Hematopoietic multipotent progenitor cell treated with erythropoietin and hydrocortisone succinate and interleukin-3 and kit ligand, for 4 days (in vitro differentiated cells): ENCODE measurements at regions not wholly inside any gene's neighbourhood (a gene's known extent, or its start where the extent isn't known, plus 50 kb on each side); places are given as distances from the start of the nearest gene placed in this dataset.
A peak's percentile ranks its signal among the peaks of the same experiment; 100 is the strongest.
"Not testable (repeated sequence)": the region's sequence is repeated elsewhere in the genome, so short reads cannot be mapped to it uniquely, and the experiment has no call there.

Experiments used
- DNase-seq: peaks from one replicate; pipeline ENCODE4 v3.0.0-alpha.2; 2015

- DNase-seq = no peak
Observed at GRCh38 chr5:26535215-26535614, 503.2 kb downstream of the CDH9 start.

GRCh38 chr5:26530305-26530704 lies 508.1 kb downstream of the CDH9 start:
- DNase-seq = no peak

- DNase-seq = no peak
Observed at GRCh38 chr5:26519245-26519644, 519.1 kb downstream of the CDH9 start.

GRCh38 chr5:26518065-26518464 lies 520.3 kb downstream of the CDH9 start:
- no peak for DNase-seq

GRCh38 chr5:26498972-26499371 lies 539.4 kb downstream of the CDH9 start:
- DNase-seq = no peak

GRCh38 chr5:26495437-26495836 lies 542.9 kb downstream of the CDH9 start:
- no peak for DNase-seq

GRCh38 chr5:26492906-26493459 lies 545.4 kb downstream of the CDH9 start:
- DNase-seq = peak; percentile 50

- no peak for DNase-seq
Observed at GRCh38 chr5:26487553-26487952, 550.8 kb downstream of the CDH9 start.

GRCh38 chr5:26486631-26487030 lies 551.8 kb downstream of the CDH9 start:
- DNase-seq = no peak

- not testable (repeated sequence) for DNase-seq
Observed at GRCh38 chr5:26485146-26485860, 553.1 kb downstream of the CDH9 start.

- peak; percentile 53 for DNase-seq
Observed at GRCh38 chr5:26482810-26483375, 555.5 kb downstream of the CDH9 start.

GRCh38 chr5:26482076-26482809 lies 556.1 kb downstream of the CDH9 start:
- no peak for DNase-seq

GRCh38 chr5:26470439-26470838 lies 567.9 kb downstream of the CDH9 start:
- no peak for DNase-seq

GRCh38 chr5:26439121-26439520 lies 599.3 kb downstream of the CDH9 start:
- DNase-seq = no peak

GRCh38 chr5:26434688-26435087 lies 603.7 kb downstream of the CDH9 start:
- no peak for DNase-seq

- no peak for DNase-seq
Observed at GRCh38 chr5:26432386-26432785, 606.0 kb downstream of the CDH9 start.

GRCh38 chr5:26430323-26430722 lies 608.1 kb downstream of the CDH9 start:
- DNase-seq = no peak

- DNase-seq = no peak
Observed at GRCh38 chr5:26427281-26427680, 611.1 kb downstream of the CDH9 start.

GRCh38 chr5:26419987-26420386 lies 618.4 kb downstream of the CDH9 start:
- no peak for DNase-seq

GRCh38 chr5:26416911-26417310 lies 621.5 kb downstream of the CDH9 start:
- DNase-seq = no peak

GRCh38 chr5:26415987-26416779 lies 622.2 kb downstream of the CDH9 start:
- no peak for DNase-seq

- no peak for DNase-seq
Observed at GRCh38 chr5:26390608-26391007, 647.8 kb downstream of the CDH9 start.

GRCh38 chr5:26388976-26389375 lies 649.4 kb downstream of the CDH9 start:
- DNase-seq = no peak
